ENCODE measurements at regions not wholly inside any gene's neighbourhood (a gene's known extent, or its start where the extent isn't known, plus 50 kb on each side); places are given as distances from the start of the nearest gene placed in this dataset.
"Not testable (repeated sequence)": the region's sequence is repeated elsewhere in the genome, so short reads cannot be mapped to it uniquely, and the experiment has no call there.

GRCh38 chr3:90136456-90137191, 1029.2 kb downstream of the EPHA3 start:
- intact Hi-C loops (cut with micrococcal nuclease): no loop called here
- Histone ChIP-seq H3K27me3 (ENCODE audit: low read depth) (no peaks in the 10 kb centered on the region), H3K36me3 (no peaks in the 10 kb centered on the region), H3K27ac (replicated peaks) (no peak overlapping the region), H3K4me1 (no peaks in the 10 kb centered on the region), H3K4me3 (no peak overlapping the region), H3K9me3 (replicated peaks) (no peaks in the 10 kb centered on the region)
- no peak for DNase-seq
- no peak for TF ChIP-seq CTCF (IDR thresholded peaks at IDR 0.05; ENCODE audit: borderline replicate concordance)

GRCh38 chr3:90145094-90145860, 1037.9 kb downstream of the EPHA3 start:
- H3K27ac ChIP-seq (replicated peaks): no peak overlapping the region
- no peaks in the 10 kb centered on the region for H3K27me3 ChIP-seq (ENCODE audit: low read depth)
- no peaks in the 10 kb centered on the region for H3K4me1 ChIP-seq
- H3K9me3 ChIP-seq (replicated peaks): no peaks in the 10 kb centered on the region
- intact Hi-C loops (cut with micrococcal nuclease): no loop called here
- no peak for TF ChIP-seq CTCF (IDR thresholded peaks at IDR 0.05; ENCODE audit: borderline replicate concordance)
- no peak for DNase-seq
- no peak overlapping the region for H3K4me3 ChIP-seq
- no peaks in the 10 kb centered on the region for H3K36me3 ChIP-seq

GRCh38 chr3:90180096-90180495, 1072.7 kb downstream of the EPHA3 start:
- H3K4me1 ChIP-seq: no peaks in the 10 kb centered on the region
- H3K27ac ChIP-seq (replicated peaks): no peak overlapping the region
- TF ChIP-seq CTCF (IDR thresholded peaks at IDR 0.05; ENCODE audit: borderline replicate concordance): no peak
- no peaks in the 10 kb centered on the region for H3K9me3 ChIP-seq (replicated peaks)
- H3K36me3 ChIP-seq: no peaks in the 10 kb centered on the region
- no peaks in the 10 kb centered on the region for H3K27me3 ChIP-seq (ENCODE audit: low read depth)
- H3K4me3 ChIP-seq: no peak overlapping the region
- intact Hi-C loops (cut with micrococcal nuclease): no loop called here
- no peak for DNase-seq

- no peaks in the 10 kb centered on the region for H3K36me3 ChIP-seq
- intact Hi-C loops (cut with micrococcal nuclease): no loop called here
- H3K27me3 ChIP-seq (ENCODE audit: low read depth): no peaks in the 10 kb centered on the region
- no peak for TF ChIP-seq CTCF (IDR thresholded peaks at IDR 0.05; ENCODE audit: borderline replicate concordance)
- H3K4me1 ChIP-seq: no peaks in the 10 kb centered on the region
- H3K27ac ChIP-seq (replicated peaks): no peak overlapping the region
- H3K4me3 ChIP-seq: no peak overlapping the region
- DNase-seq: no peak
- H3K9me3 ChIP-seq (replicated peaks): no peaks in the 10 kb centered on the region
Measured at GRCh38 chr3:90180543-90180942, 1073.1 kb downstream of the EPHA3 start.

GRCh38 chr3:90182291-90182976, 1075.0 kb downstream of the EPHA3 start:
- H3K27me3 ChIP-seq (ENCODE audit: low read depth); H3K27ac ChIP-seq (replicated peaks); H3K4me1 ChIP-seq; intact Hi-C loops (cut with micrococcal nuclease); H3K36me3 ChIP-seq; H3K9me3 ChIP-seq (replicated peaks): not testable (repeated sequence)
- peak; percentile 58 for TF ChIP-seq CTCF (IDR thresholded peaks at IDR 0.05; ENCODE audit: borderline replicate concordance)
- peak overlapping the region; percentile 49 for H3K4me3 ChIP-seq
- peak; percentile 16 for DNase-seq

Measured in left ventricle myocardium inferior (tissue), 1 donor.